ENCODE measurements at regions not wholly inside any gene's neighbourhood (a gene's known extent, or its start where the extent isn't known, plus 50 kb on each side); places are given as distances from the start of the nearest gene placed in this dataset.

GRCh38 chr5:146986469-146986868 is 107.9 kb upstream of the PPP2R2B start (continued):
- TF ChIP-seq JUND (IDR thresholded peaks at IDR 0.05): no peak
- TF ChIP-seq RCOR1 (IDR thresholded peaks at IDR 0.05; ENCODE audit: low read length): no peak
- no peak for TF ChIP-seq NRF1 (IDR thresholded peaks at IDR 0.05; ENCODE audit: low read depth, low read length)
- TF ChIP-seq TCF12 (IDR thresholded peaks at IDR 0.05): no peak
- TF ChIP-seq USF2 (IDR thresholded peaks at IDR 0.05; ENCODE audit: borderline replicate concordance, low read depth, low read length): no peak
- no peak for TF ChIP-seq ELF1 (IDR thresholded peaks at IDR 0.05)
- no peak for TF ChIP-seq YY1 (IDR thresholded peaks at IDR 0.05; ENCODE audit: low read depth)

GRCh38 chr5:146993876-146994530 is 115.4 kb upstream of the PPP2R2B start:
- Histone ChIP-seq H3K4me3 (ENCODE audit: low read depth in 2 of 2, low read length in 1 of 2) (no peak overlapping the region), H3F3A (replicated peaks; ENCODE audit: insufficient read depth) (no peaks in the 10 kb centered on the region), H3K36me3 (replicated peaks in 1 of 2; ENCODE audit: control insufficient read depth in 1 of 2, insufficient read depth in 2 of 2, low read length in 1 of 2) (peaks cover 0 to 5% of the 10 kb centered on the region in 2 experiments), H3K9me3 (peaks cover 4% of the 10 kb centered on the region; the same call in 1 of the 2 replicates), H3K27ac (ENCODE audit: low read depth in 2 of 2, low read length in 1 of 2) (no peak overlapping the region), H2AFZ (ENCODE audit: low read depth) (no peak overlapping the region), H4K20me1 (ENCODE audit: insufficient read depth) (no peaks in the 10 kb centered on the region), H3K27me3 (ENCODE audit: insufficient read depth) (no peaks in the 10 kb centered on the region), H3K9ac (no peak overlapping the region), H3K4me2 (no peak overlapping the region), H3K9me2 (no peaks in the 10 kb centered on the region), H3K4me1 (ENCODE audit: control insufficient read depth in 1 of 2, insufficient read depth in 2 of 2, low read depth in 1 of 2, low read length in 1 of 2) (no peaks in the 10 kb centered on the region; a peak in 1 of 4 replicates), H3K79me2 (ENCODE audit: insufficient read depth) (no peaks in the 10 kb centered on the region)
- no peak for DNase-seq
- WGBS (ENCODE audit: low lambda C conversion rate): 37% methylated on average over 4 of the region's 4 CpGs
- POLR2A ChIA-PET: no interaction called here
- CTCF ChIA-PET: no interaction called here
- TF ChIP-seq USF1 (IDR thresholded peaks at IDR 0.05; ENCODE audit: borderline replicate concordance, low read depth): no peak
- TF ChIP-seq CTCF (IDR thresholded peaks at IDR 0.05): no peak
- no peak for TF ChIP-seq SIN3A (IDR thresholded peaks at IDR 0.05; ENCODE audit: borderline replicate concordance, low read depth, low read length)
- no peak for TF ChIP-seq NRF1 (IDR thresholded peaks at IDR 0.05; ENCODE audit: low read depth, low read length)
- TF ChIP-seq IRF3 (IDR thresholded peaks at IDR 0.05; ENCODE audit: low read depth, low read length): no peak
- TF ChIP-seq MAX (IDR thresholded peaks at IDR 0.05; ENCODE audit: low read depth): no peak
- TF ChIP-seq POLR2AphosphoS5 (IDR thresholded peaks at IDR 0.05; ENCODE audit: low read depth, low read length): no peak
- no peak for TF ChIP-seq USF2 (IDR thresholded peaks at IDR 0.05; ENCODE audit: borderline replicate concordance, low read depth, low read length)
- no peak for TF ChIP-seq TAF1 (IDR thresholded peaks at IDR 0.05; ENCODE audit: borderline replicate concordance, low read depth, low read length)
- no peak for TF ChIP-seq MXI1 (IDR thresholded peaks at IDR 0.05; ENCODE audit: low read depth, low read length)
- TF ChIP-seq MEF2A (IDR thresholded peaks at IDR 0.05; ENCODE audit: borderline replicate concordance, low read depth): no peak
- no peak for TF ChIP-seq GABPA (IDR thresholded peaks at IDR 0.05; ENCODE audit: low read depth)
- no peak for TF ChIP-seq REST (IDR thresholded peaks at IDR 0.05; ENCODE audit: low read depth, low read length)
- no peak for TF ChIP-seq RCOR1 (IDR thresholded peaks at IDR 0.05; ENCODE audit: low read length)
- no peak for TF ChIP-seq EZH2phosphoT487 (IDR thresholded peaks at IDR 0.05; ENCODE audit: borderline replicate concordance, low read depth)
- no peak for TF ChIP-seq EP300 (IDR thresholded peaks at IDR 0.05; ENCODE audit: borderline replicate concordance in 1 of 2, low read depth in 1 of 2, low read length in 1 of 2)
- TF ChIP-seq TEAD4 (IDR thresholded peaks at IDR 0.05; ENCODE audit: borderline replicate concordance, insufficient read depth): no peak
- TF ChIP-seq ELF1 (IDR thresholded peaks at IDR 0.05): no peak
- TF ChIP-seq RFX5 (IDR thresholded peaks at IDR 0.05; ENCODE audit: low read length): no peak
